HG03571 (cell line): ENCODE measurements at regions not wholly inside any gene's neighbourhood (a gene's known extent, or its start where the extent isn't known, plus 50 kb on each side); places are given as distances from the start of the nearest gene placed in this dataset.

Experiments
- ATAC-seq: cut with Tn5 transposase; IDR thresholded peaks from one replicate; pipeline ENCODE4 v1.9.1; 2021; ENCODE audit not compliant: unreplicated experiment

DNA sequence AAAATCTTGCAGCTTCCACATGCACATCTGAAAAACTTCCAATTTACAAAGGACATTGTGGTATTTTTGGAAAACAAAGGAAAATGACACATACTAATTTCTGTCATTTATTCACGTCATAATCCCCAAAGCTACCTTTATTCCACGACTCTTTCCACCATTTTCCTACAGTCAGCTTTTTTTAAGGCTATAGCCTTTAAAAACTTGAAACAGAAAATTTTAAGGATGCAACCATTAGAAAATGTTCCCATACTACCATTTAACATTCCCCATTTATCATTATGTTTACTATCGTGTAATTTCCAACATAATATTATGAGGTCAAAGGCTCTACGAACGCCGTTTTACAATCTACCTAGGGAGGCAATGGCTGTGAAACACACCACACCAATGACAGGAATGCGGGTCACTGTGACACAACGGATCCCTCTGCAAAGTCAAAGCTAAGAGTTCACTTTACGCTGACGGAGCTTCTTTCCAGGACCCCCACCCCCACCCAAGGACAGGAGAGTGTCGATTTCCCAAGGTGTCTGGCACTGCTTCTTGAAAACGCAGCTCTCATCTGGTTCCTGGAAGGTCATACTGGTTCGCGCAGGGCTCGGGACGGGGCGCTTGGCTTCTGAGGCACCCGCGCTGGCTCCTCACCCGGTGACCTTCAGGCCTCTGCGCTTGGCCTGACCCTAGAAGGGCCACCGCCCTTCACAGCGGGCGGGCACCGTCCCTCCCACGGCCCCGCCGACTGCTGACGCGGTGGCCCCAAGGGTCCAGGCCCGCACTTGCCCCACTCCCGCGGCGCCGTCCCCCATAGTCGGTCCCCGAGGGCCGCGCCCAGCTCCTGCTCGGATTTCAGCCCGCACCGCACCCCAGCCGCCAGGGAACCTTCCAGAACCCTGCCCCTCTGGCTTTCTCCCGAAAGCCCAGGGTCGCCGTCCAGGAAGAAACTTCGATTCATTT, 50.5 kb upstream of the ATF3 start:
- peak; percentile 48 for ATAC-seq

DNA sequence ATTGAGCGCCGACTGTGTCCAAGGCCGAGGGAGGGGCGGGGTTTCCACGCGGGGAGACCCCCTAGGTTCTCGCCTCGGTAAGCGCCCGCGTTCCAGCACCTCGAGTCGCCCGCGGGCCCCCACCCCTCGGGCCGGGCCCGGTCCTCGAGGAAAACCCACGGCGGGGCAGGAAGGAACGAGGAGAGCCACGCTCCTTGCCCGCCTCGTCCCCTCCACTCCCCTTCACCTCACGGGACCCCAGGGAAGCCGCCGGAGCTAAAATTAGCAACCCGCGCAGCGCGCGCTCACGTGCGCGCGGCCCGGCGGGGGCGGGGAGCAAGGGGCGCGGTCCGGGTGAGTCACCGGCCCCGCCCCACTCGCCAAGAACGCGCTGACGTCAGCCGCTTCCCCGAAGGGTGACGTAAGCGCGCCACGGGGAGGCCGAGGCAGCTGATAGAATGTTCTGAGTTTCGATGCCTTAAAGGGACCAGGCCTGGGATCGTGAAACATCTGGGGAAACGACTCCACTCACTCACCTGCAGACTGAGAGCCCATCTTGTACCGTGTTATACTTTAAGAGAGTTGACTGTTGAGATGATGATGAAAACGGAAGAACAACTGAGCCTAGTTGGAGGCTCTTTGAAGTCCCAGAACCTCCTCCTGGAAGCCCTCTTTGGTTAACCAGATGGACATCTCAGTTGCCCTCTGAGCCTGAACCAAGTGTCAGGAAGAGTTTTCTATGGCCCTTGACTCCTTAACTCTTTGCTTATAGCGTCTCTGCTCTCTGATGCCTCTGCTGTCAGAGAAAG, 49.7 kb upstream of the ATF3 start:
- peak; percentile 88 for ATAC-seq
